OCI-LY3 (cell line): ENCODE measurements at regions not wholly inside any gene's neighbourhood (a gene's known extent, or its start where the extent isn't known, plus 50 kb on each side); places are given as distances from the start of the nearest gene placed in this dataset.
"Not testable (repeated sequence)": the region's sequence is repeated elsewhere in the genome, so short reads cannot be mapped to it uniquely, and the experiment has no call there.

Experiments used
- H2AFZ ChIP-seq: fragments of 200-600, 300-600 bp; shearing (Covaris generic); 2 replicates; pipeline ENCODE4 v1.6.0; 2014; ENCODE audit warnings: antibody characterized with exemption, low read depth, low read length
- H3K27ac ChIP-seq: fragments of 200-600, 300-600 bp; sonication (generic); 2 replicates; pipeline ENCODE4 v1.5.1; 2014; ENCODE audit warnings: mild to moderate bottlenecking, low read length, moderate library complexity, mixed read lengths
- H3K27me3 ChIP-seq: fragments of 200-600, 300-600 bp; sonication (generic); 2 replicates; pipeline ENCODE4 v1.6.1; 2014; ENCODE audit warnings: low read depth, low read length, mixed read lengths
- H3K36me3 ChIP-seq: fragments of 200-600, 300-600 bp; sonication (generic); replicated peaks from 2 replicates; pipeline ENCODE3; 2014; ENCODE audit warnings: low read depth, low read length, mixed read lengths
- H3K4me1 ChIP-seq: fragments of 300-600, 200-600 bp; sonication (generic); 2 replicates; pipeline ENCODE4 v1.6.1; 2014; ENCODE audit warnings: low read length, mixed read lengths
- H3K4me2 ChIP-seq: fragments of 200-600, 300-600 bp; sonication (generic); 2 replicates; pipeline ENCODE4 v1.6.1; 2014; ENCODE audit warnings: low read length, mixed read lengths
- H3K4me3 ChIP-seq: fragments of 300-600, 200-600 bp; sonication (generic); 2 replicates; pipeline ENCODE4 v1.5.1; 2014; ENCODE audit warnings: antibody characterized with exemption, mild to moderate bottlenecking, low read length, moderate library complexity
- H3K79me2 ChIP-seq: fragments of 300-600, 200-600 bp; shearing (Covaris generic); 2 replicates; pipeline ENCODE4 v1.6.1; 2014; ENCODE audit warnings: mild to moderate bottlenecking, low read length, mixed read lengths
- H3K9ac ChIP-seq: fragments of 300-600, 200-600 bp; shearing (Covaris generic); 2 replicates; pipeline ENCODE4 v1.6.0; 2014; ENCODE audit warnings: mild to moderate bottlenecking, low read length, moderate library complexity
- H3K9me3 ChIP-seq: fragments of 200-600, 300-600 bp; shearing (Covaris generic); 2 replicates; pipeline ENCODE4 v1.6.1; 2014; ENCODE audit warnings: low read length, mixed read lengths; ENCODE audit not compliant: insufficient read depth
- H4K20me1 ChIP-seq: fragments of 200-600, 300-600 bp; sonication (generic); 2 replicates; pipeline ENCODE4 v1.6.1; 2016; ENCODE audit warnings: low read length, mixed read lengths; ENCODE audit not compliant: insufficient read depth
- CTCF ChIP-seq: fragments of 200-600, 300-600 bp; sonication (generic); IDR thresholded peaks from 2 replicates; pipeline ENCODE4 v1.5.1; 2014; ENCODE audit warnings: antibody characterized with exemption, low read length, low read depth
- EZH2phosphoT487 ChIP-seq: fragments of 200-600 bp; shearing (Covaris generic); IDR thresholded peaks from 2 replicates; pipeline ENCODE4 v1.6.1; 2018; ENCODE audit warnings: antibody characterized with exemption, mixed run types, low read depth

GRCh38 chr3:59180006-59180405, 130.2 kb upstream of the CFAP20DC start:
- TF ChIP-seq EZH2phosphoT487 (no peak), CTCF (no peak)
- no peak overlapping the region for H3K4me3 ChIP-seq
- no peaks in the 10 kb centered on the region for H3K79me2 ChIP-seq
- H3K27me3 ChIP-seq: no peaks in the 10 kb centered on the region
- no peaks in the 10 kb centered on the region for H3K4me1 ChIP-seq
- no peaks in the 10 kb centered on the region for H3K36me3 ChIP-seq
- H3K9me3 ChIP-seq: no peaks in the 10 kb centered on the region
- H3K9ac ChIP-seq: no peak overlapping the region
- no peaks in the 10 kb centered on the region for H4K20me1 ChIP-seq
- H3K27ac ChIP-seq: no peak overlapping the region
- H3K4me2 ChIP-seq: no peak overlapping the region
- no peak overlapping the region for H2AFZ ChIP-seq

- Histone ChIP-seq H3K4me2 (no peak overlapping the region), H3K36me3 (no peaks in the 10 kb centered on the region), H3K9ac (no peak overlapping the region), H3K9me3 (no peaks in the 10 kb centered on the region), H4K20me1 (no peaks in the 10 kb centered on the region), H3K79me2 (no peaks in the 10 kb centered on the region), H2AFZ (no peak overlapping the region), H3K27me3 (no peaks in the 10 kb centered on the region), H3K4me1 (no peaks in the 10 kb centered on the region), H3K27ac (no peak overlapping the region), H3K4me3 (no peak overlapping the region)
- TF ChIP-seq CTCF: no peak
- TF ChIP-seq EZH2phosphoT487: no peak
Measured at GRCh38 chr3:59178698-59179097, 128.9 kb upstream of the CFAP20DC start.

- Histone ChIP-seq H2AFZ (peak overlapping the region; percentile 2; the same call in 1 of the 2 replicates), H3K4me3 (no peak overlapping the region), H3K27ac (no peak overlapping the region), H3K36me3 (no peaks in the 10 kb centered on the region), H3K4me2 (no peak overlapping the region), H3K4me1 (peaks cover 3% of the 10 kb centered on the region; the same call in 1 of the 2 replicates), H3K9ac (no peak overlapping the region), H3K27me3 (no peaks in the 10 kb centered on the region), H3K79me2 (no peaks in the 10 kb centered on the region), H3K9me3 (no peaks in the 10 kb centered on the region), H4K20me1 (no peaks in the 10 kb centered on the region)
- no peak for TF ChIP-seq CTCF
- TF ChIP-seq EZH2phosphoT487: no peak
Measured at GRCh38 chr3:59171491-59171890, 121.7 kb upstream of the CFAP20DC start.

- H2AFZ ChIP-seq: 0 out of 2 replicates have a peak overlapping the region, but pooled peaks have one; percentile 2
- H3K4me1 ChIP-seq, H3K27ac ChIP-seq, H4K20me1 ChIP-seq, H3K9ac ChIP-seq, H3K4me2 ChIP-seq, H3K36me3 ChIP-seq, H3K4me3 ChIP-seq, H3K79me2 ChIP-seq, H3K9me3 ChIP-seq, H3K27me3 ChIP-seq: not testable (repeated sequence)
Measured at GRCh38 chr3:59170166-59170565, 120.3 kb upstream of the CFAP20DC start.

- no peak overlapping the region for H2AFZ ChIP-seq
- no peaks in the 10 kb centered on the region for H4K20me1 ChIP-seq
- no peak overlapping the region for H3K27ac ChIP-seq
- no peak overlapping the region for H3K4me3 ChIP-seq
- TF ChIP-seq CTCF (no peak), EZH2phosphoT487 (no peak)
- no peak overlapping the region for H3K4me2 ChIP-seq
- H3K9me3 ChIP-seq: no peaks in the 10 kb centered on the region
- no peaks in the 10 kb centered on the region for H3K36me3 ChIP-seq
- H3K79me2 ChIP-seq: no peaks in the 10 kb centered on the region
- H3K9ac ChIP-seq: no peak overlapping the region
- H3K4me1 ChIP-seq: peaks cover 3% of the 10 kb centered on the region; the same call in 1 of the 2 replicates
- H3K27me3 ChIP-seq: no peaks in the 10 kb centered on the region
Measured at GRCh38 chr3:59167756-59168155, 117.9 kb upstream of the CFAP20DC start.
